Activated effector memory CD4-positive, alpha-beta T cell treated with Interleukin-2 at 50 U/mL for 16 hours (primary cell): ENCODE measurements at regions not wholly inside any gene's neighbourhood (a gene's known extent, or its start where the extent isn't known, plus 50 kb on each side); places are given as distances from the start of the nearest gene placed in this dataset.

Source experiments
- DNase-seq: peaks from one replicate; pipeline ENCODE4 v3.0.0-alpha.2; 2020

DNA sequence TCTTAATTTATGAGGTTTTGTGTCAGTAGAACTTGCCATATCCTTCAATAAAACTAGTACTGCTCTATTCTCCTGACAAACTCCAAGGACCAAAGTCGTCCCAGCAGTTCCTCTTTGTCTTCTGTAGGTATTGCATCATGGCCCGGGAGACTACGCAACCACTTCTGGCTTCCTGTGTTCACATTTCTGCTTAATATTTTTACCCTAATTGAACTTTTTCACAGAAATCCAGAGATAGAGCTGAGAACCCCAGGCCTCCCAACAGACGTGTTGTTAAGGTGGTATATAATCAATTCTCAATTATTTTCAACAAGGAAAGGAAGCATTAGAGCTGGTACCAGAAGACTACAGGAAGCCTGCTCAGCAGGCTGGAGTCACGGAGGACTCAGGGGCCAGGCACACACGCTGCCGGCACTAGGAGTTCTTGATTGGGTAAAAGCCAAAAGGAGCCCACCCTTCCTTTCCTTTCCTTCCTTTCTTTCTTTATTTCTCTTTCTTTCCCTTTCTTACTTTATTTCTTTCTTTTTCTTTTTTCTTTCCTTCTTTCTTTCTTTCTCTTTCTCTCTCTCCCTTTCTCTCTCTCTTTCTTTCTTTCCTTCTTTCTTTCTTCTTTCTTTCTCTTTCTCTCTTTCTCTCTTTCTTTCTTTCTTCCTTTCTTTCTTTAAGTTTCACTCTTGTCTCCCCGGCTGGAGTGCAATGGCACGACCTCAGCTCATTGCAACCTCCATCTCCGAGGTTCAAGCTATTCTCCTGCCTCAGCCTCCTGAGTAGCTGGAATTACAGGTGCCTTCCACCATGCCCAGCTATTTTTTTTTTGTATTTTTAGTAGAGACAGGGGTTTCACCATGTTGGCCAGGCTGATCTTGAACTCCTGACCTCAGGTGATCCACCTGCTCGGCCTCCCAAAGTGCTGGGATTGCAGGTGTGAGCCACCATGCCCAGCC lies 173.7 kb downstream of the ZBTB18 start:
- DNase-seq: no peak

DNA sequence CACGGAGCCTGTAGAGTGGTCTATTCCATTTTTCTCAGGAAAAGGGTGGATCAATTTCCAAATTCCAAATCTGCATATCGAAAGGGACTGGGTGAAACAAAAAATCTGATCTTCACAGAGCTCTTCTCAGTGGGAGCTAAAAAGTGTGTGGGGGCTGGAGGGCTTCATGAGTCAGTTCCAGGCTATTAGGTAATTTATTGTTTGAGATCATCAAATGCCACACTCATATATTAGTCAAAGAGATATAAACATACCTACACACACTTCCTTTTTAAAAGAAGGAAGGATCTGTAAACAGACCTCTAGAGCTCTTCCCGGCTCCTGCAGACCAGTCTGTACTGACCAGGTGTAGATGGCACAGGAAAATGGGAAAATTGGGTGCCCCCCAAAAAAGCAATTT lies 175.4 kb downstream of the ZBTB18 start:
- no peak for DNase-seq

DNA sequence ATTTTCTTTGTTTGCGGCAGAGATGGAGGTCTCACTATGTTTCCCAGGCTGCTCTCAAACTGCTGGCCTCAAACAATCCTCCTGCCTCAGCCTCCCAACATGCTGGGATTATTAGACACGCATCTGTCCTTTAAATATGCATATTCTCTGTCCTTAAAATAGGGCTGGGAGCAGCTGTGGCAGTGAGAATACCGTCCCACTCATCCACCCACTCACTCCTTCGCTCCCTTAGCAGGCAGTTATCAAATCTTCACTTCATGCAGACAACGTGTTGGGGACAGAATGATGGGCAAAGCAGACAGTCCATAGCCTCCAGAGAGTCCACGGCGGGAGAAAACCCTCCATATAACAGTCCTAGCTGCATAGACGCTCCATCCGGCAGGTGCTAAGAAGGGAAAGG lies 179.4 kb downstream of the ZBTB18 start:
- DNase-seq: no peak

DNA sequence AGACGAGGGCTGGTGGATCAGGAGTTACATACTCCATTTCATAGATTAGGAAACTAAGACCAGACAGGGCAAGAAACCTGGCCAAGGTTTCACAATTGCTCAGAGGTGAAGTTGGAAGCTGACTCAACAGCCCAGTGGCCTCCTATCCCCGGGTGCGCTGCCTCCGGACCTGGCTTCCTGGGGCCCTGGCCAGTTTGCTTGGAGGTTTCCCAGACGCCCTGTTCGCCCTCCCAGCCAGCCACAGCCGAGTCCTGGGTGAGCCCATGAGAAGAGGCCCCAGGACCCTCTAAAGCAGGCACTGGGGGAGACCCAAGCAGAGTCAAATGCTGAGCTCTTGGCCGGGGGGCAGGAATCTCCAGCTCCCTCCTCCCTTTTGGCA lies 180.1 kb downstream of the ZBTB18 start:
- DNase-seq: no peak

DNA sequence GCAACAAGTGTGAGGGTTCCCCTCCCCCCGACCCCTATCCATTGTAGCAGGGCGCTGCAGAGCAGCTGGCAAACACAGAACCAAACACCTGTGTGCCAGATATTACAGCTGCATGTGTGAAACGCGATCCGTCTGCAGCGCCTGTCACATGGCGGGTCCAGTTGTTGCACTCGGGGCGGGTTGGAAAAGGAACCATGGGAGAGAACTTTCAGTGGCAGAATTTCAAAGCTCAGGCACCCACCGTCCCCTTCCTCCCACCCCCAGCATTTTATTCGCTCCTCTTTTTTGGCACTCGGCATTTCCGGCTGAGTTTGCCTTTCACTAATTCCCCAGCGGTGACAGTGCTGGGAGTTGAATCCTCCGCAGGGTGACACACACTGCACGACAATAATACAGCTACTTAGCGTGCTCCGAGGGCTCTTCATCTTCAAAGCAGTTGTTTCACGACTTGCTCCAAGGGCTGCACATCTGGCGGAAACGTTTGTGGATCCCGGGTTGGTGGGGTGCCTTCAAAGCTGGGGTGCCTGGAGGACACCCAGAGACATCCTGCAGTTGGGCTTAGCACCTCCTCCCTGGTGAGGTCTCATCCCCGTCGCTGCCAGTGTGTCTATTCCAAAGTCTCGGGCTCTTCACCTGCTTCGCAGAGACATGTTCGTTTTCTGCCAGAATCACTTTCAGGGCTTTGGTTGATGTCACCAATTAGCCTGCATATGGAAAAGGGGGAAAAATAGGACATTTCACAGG lies 180.7 kb downstream of the ZBTB18 start:
- no peak for DNase-seq

DNA sequence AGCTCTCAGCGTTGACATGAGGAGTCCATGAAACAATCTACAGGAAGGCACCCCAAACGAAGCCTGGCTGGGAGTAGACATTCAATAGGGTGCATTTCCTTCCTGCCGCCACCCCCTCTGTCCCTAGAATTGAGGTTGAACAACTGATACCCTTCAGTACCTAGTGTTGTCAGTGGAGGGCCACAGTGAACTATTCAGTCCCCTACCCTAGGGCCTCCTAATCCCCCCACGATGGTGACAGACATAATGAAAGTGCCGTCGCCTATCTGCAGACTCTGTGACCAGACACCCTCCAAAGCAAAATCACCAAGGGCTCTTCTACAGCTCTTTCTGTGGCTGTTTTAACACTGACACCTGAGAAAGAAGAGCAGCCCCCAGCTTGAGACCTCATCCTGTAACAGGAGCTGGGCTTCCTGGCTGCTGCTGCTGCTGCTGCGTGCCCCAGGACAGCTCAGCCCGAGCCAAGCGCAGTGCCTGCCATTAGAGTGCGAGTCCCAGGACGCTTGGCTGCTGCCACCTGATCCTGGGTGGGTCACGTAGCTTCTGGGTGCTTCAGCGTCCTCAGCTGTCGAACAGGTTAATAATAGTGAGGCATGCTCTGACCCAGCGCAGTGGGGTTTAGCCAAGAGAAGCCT lies 183.0 kb downstream of the ZBTB18 start:
- DNase-seq: no peak

DNA sequence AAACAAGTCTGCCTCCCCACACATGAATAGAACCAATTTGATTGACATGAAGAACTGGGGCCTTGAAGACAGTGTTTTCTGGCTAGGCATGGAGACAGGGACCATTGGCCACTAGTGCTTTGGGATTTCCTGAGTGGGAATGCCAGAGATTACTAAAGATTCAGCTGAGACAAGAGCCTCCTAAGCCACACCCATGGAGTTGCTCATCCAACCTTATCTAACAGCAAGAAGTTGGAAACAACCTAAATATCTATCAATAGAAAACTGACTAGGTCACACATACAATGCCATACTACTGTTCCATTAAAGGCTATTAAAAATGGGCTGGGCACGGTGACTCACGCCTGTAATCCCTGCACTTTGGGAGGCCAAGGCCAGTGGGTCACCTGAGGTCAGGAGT lies 184.1 kb downstream of the ZBTB18 start:
- no peak for DNase-seq

DNA sequence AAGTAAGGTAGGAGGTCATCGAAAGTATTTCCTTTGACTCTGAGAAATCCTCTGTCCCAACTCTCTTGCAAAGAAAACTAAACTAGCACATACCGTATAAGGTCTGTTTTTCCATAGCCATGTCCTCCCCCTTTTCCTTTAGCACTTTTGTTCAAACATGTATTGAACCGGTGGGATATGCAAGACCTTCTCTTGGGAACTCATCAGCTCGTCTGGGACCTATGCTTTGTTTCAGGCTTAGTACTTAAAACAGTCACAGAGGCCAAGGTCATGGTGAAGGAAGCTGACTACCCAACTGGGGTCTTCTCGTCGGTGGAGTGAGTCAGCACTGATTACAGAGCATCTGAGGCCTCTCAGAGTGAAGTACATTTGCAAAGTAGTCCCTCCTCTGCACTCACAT lies 185.0 kb downstream of the ZBTB18 start:
- DNase-seq: no peak

DNA sequence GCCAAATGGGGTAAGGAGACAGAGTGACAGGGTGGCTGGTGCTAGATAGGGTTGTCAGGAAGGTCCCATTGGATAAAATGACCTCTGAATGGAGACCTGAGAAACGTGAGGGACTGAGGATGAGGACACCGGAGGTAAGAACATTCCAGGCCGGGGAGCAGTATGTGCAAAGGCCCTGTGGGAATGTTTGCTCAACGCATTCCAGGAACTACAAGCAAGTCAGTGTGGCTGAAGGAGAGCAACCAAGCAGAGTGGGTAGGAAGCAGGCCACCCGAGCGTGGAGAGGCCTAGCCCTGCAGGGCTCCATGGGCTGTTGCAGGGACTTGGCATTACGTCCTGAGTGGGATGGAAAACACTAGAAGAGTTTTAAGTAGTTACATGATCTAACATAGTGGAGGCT lies 185.6 kb downstream of the ZBTB18 start:
- no peak for DNase-seq

DNA sequence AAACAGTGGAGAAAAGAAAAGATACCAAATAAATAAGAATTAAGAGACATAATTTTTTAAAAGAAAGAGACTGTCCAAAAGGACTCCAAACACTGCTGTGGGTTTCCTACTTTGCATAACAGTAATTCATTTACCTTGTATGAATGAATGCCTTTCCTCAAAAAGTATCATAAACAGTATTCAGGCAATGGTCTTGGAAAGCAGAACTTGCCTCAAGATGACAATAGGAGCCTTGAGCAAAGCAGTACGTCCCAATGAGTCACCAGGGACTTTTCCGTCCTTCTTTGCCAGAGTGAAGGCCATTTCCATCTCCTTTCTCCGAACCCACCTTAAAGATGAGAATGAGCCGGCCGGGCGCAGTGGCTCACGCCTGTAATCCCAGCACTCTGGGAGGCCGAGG lies 186.4 kb downstream of the ZBTB18 start:
- no peak for DNase-seq

DNA sequence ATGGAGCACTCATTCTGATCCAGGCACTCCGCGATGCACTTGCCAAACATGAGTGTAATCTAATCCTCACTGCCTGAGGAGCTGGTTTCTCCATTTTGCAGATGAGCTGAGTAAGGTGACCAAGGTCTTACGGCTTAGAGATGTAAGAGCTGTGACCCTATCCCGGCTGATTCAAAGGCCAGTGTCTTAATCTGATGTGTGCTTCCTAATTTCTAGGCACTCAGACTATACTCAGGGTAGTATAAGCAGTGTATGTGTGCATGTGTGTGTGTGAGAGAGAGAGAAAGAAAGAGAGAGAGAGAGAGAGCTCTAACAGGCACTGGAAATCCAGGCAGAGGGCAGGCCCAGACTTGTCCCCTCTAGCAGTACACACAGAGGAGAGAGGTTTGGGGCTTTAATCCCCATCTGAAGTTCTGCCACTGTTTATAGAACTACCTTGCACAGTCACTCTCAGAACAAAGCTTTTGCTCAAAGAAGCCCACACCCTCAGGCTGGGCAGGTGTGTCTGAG lies 188.2 kb downstream of the ZBTB18 start:
- DNase-seq: no peak

DNA sequence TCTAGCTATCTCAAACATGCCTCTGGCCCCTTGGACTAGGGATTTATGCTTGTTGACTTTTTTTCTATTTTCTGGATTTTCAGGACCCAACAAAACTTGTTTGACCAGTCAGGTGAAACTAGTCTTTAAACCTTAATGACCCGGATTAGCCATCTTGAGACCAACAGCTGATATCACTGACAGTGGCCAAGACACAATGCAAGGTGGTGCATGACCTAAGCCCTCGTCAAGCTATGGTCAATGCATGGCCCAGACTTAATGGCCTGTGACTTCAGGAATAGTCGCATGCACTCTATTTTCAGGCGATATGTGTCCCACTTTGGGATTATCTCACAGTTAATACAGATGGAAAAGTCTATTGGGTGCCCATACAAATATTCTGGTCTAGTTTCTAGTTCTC lies 190.4 kb downstream of the ZBTB18 start:
- no peak for DNase-seq

DNA sequence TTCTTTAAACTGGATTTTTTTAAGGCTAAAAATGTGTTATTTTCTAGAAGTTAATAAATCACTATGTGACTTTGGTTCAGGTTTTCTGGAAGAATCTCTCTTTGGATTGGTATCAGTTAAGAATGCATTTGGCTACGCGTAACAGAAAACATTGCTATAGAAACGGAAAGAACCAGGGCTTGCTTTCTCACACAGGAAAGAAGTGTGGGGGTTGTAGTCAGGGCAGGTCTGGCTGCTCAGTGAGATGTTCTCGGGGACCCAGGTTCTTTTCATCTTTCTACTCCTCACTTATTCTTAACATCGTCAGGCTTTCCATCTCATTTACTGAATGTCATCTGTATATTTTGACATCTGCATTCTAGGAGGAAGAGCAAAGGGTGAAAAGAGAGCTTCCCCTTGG lies 191.4 kb downstream of the ZBTB18 start:
- no peak for DNase-seq

DNA sequence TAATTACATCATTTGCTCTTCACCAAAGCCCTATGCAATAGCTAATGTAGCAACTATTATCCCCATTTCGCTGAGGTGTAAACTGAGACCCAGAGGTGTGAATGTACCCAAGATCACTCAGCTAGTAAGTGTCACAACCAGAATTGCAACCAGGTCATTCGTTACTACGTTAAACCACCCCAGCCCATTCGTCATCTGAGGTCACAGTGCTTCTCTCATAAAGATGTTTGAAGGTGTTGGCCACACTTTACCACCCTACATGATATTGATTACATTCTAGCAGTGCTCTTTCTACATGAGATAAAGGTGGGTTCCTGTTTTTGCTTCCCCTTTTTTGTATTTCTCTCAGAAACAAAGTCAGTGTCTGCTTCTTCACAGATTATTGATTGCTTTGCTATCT lies 195.3 kb downstream of the ZBTB18 start:
- no peak for DNase-seq

DNA sequence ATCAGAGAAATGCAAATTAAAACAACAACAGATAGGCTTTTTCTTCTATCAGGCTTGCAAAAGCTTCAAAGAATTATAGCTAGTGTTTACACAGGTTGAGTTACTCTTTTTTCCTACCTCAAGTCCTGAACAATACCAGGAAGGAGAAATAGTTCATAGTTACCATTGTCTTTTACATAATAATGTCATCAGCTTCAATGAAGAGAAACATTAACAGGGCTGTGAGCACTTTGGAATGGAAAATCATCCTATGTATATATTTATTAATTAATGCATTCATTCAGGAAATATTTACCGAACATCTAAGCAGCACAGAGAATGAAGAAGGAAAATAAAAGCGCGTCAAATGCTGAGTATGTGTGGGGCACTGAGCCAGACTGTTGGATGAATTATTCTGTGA lies 197.3 kb downstream of the ZBTB18 start:
- no peak for DNase-seq

DNA sequence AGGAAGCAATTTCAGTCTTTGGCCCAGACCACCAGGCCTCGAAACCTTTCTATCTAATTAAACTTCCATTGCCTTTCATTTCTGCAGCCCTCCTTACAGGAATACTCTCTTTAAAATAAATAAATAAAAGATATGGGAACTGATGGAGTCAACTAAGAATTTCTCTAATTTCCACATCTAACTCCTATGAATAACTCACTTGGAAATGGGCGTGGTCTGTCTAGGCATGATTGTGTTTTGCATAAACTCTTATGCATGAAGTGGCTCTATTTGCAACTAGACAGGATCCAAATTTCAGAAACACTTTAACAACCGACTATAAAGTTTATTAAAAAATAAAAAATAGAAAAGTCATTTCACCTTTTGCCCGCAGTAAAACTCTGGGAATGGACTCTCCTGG lies 199.5 kb downstream of the ADSS2 start:
- DNase-seq: no peak

DNA sequence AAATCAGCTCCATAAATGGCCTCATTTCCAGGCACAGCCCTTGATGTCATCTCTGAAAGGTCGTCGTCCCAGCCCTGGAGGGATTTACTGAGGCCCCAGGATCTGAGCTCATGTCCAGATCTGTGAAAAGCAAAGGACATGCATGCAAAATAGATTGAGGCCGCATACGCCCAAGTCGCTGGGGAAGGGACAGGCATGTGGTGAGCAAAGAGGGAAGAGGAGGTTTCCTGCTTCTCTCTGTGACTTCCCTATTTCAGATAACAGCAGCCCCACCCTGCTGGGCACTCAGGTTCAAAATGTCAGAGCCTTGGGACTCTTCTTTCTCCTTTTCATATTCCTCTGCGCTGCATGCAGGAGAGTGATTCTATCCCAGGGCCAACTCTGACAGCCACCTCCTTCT lies 197.2 kb downstream of the ADSS2 start:
- no peak for DNase-seq

DNA sequence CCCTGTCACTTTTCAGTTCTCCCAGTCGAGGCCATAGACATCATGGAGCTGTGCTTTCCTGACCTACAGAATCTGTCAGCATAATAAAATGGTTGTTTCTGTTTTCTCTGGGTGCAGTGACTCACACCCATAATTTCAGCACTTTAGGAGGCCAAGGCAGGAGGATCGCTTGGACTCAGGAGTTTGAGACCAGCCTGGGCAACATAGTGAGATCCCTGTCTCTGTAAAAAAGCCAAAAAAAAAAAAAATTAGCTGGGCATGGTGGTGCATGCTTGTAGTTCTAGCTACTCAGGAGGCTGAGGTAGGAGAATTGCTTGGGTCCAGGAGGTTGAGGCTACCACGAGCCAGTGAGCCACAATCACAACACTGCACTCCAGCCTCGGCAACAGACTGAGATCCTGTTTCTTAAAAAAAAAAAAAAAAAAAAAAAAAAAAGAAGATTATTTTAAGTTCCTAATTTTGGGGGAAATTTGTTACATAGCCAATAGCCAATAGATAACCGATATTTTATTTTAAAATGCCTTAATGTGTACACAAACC lies 196.2 kb downstream of the ADSS2 start:
- no peak for DNase-seq

DNA sequence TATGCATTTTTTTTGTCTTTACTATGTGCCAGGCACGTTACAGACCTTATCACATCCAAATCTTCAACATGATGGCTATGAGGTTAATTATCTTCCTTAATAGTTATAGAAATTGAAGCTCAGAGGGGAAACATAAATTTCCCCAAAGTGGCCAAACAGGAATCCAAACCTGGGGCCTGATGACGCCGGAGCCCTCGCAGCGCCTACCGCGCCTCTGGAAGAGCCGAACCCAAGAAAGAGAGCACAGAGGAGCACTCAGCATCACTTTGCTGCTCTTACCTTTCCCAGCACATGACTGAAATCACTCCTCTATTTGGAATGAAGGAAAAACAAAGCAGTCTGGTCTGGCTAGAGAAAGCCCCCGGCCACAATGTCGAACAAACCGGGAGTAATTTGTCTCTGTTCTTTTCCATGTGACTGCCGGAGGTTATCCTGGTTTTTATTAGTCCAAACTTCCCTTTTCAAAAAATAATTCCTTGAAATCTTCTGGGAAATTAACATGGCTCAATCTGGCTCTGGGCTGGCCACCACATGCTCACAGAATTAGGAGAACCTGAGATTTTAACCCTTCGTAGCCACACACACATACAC lies 195.5 kb downstream of the ADSS2 start:
- no peak for DNase-seq

DNA sequence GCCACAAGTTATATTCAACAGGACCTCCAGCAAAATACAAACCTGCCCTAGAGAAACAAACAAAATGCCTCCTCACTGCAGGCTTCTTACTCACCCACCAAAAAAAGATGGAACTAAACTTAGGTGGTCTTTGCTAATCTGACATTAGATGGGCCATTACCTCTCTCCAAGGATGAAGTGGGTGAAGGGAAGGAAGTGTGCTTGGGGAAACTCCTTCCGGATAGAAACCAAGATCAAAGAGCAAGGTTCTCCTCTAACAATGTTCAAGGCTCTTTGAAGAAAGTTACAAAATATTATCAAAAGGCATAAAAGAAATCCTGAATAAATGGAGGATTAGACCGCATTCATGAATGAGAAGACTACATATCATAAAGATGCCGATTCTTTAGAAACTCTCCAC lies 187.5 kb downstream of the ADSS2 start:
- DNase-seq: no peak

DNA sequence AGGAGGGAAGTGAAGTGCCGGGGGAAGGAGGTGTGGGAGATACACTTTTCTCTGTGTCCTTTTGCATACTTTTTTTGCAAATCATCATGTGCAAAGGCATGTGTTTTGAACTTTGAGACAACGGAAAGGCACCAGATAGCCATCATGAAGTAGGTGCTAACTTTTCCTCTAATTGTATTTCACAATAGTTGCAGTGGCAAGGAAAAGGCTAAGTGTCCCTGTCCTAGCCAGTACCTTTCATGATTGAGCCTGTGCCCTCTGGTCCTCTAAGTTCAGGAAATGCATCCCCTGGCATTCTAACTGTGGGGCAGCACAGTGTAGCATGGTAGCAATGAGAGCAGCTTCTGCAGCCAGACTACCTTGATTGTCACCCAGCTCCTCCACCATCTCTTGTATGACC lies 186.2 kb downstream of the ADSS2 start:
- no peak for DNase-seq

DNA sequence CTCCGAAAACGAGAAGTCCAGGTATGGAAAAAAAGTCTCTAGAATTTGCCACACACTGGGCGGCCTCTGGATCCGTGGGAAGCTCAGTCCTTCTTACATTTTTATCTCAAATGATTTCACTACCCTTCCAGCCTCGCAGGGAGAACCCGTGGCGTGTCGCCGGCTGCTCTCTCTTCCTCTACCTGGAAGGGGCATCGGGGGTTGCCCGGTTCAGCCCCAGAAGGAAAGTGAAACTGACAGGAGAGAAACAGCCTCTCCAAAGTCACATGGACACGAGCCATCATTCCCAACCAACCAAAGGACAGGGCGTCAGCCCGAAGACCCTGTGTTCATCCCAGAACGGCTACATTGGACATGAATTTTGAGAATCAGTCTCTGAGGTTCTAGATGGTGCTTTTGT lies 182.5 kb downstream of the ADSS2 start:
- DNase-seq: no peak

DNA sequence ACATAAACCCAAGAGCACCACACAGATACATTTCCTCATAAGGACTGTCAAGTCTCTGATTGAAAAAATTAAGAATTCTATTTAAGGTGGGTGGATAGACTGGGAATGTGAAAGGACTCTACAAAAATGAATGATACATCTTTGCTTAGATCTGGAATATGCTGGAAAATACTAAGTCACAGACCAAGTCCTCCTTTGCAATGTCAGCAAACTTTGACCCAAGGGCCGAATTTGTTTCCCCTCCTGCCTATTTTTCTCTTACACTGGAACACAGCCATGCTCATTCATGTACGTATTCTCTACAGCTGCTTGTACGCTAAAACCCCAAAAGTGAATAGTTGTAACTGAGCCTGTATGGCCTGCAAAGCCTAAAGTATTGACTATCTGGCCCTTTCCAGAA lies 180.7 kb downstream of the ADSS2 start:
- DNase-seq: no peak
